NCI-H446 treated with DMSO at 0.1 percent for 48 hours (cell line): ENCODE measurements at regions not wholly inside any gene's neighbourhood (a gene's known extent, or its start where the extent isn't known, plus 50 kb on each side); places are given as distances from the start of the nearest gene placed in this dataset.

Source experiments
- DNase-seq: peaks from one replicate; lab custom pipeline; 2025; lab: John Stamatoyannopoulos, UW

DNA sequence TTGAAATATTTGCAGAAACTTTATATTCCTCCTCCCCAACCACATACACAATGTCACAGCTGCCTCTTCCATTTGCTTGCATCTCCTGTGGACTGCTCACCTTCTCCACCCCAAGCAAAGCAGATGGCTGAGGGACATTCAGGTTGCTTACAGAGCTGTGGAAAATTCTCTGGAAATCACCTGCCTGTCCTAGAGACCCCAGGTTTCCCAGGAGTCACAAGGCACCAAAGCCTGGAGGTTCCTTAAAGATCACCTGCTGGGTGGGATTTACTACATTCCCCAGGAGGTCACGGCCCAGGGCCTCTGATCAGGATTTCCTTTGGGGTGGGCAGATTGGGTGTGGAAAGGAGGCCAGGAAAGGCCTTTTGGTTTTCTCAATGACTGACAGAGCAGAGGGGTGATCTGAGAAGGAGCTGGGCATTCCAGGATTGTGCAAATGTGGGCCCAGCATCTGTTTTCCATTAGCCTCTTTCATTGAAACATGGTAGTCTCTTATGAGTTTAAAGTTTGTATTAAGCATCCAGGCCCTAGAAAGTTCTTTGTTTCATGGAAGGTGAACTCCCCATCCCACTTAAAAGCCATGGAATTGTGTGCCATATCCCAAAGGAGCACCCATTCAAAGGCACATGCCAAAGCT lies 410.7 kb upstream of the TNP1 start:
- no peak for DNase-seq

DNA sequence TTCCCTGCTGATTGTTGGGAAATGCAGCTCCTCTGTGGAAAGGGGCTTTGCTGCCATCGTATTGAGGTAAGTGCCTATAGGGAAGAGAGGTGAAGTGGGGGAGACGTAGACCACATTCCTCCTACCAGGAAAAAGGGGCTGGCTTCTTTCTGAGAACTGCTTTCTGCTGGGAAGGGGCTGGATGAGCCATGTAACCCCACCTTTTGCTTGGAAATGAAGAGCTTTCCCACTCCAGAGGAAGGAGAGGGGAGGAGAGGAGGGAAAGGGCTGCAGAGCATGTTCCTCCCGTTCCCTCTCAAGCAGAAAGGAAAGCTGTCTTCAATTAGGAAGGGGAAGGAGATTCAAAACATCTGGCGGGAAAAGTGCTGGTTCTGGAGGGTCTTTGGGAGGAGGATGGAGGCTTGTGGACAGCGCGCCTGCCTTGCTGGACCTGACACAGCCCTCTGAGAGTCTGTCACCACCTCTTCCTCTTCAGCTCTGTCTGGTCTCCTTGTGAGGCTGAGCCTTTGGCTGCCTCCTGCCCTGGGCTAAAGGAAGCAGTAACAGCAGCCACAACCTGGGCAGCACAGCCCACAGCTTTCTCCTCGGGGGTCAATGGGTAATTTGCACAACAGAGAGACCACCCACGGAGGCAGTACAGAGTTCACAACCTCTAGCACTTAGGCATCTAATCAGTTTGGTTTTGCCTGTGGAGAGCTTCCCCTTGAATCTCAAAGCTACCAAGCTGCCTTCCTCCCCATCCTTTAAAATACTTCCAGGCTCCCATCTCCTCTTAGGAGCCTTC lies 410.0 kb upstream of the TNP1 start:
- DNase-seq, result no peak

DNA sequence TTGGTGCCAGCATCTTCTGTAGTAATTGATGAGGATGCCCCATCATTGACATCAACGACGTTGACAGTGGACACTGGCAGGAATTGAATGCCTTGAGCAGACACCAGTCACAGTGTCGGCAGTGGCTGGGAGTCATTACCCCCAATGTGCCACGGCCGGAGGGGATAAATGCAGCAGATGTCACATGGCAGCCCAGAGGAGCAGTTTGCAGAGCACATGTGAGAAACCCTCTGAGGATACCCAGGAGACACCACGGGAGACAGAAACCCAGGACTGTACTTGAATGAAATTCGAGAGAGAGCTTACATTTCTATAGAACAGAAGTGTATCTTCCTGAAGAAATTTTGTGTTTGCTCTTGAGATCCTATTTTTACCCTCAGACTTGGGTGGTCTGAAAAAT lies 409.1 kb upstream of the TNP1 start:
- no peak for DNase-seq

DNA sequence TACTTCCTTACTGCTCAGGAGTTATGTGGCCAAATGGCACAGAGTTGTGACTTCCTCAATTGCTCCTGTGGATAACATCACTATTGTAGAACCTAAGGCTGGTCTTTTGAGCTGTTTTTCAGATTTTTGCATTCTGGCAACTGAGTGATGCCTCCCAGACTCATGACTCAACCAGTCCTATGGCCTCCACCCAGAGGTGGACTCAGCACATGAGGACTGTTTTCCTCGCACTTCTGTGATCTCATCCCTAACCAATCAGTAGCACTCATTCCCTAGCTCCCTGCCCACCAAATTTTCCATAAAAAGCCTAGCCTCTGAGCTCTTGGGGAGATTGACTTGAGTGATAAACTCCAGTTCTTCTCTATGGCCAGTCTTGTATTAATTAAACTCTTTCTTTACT lies 407.9 kb upstream of the TNP1 start:
- DNase-seq, result no peak

DNA sequence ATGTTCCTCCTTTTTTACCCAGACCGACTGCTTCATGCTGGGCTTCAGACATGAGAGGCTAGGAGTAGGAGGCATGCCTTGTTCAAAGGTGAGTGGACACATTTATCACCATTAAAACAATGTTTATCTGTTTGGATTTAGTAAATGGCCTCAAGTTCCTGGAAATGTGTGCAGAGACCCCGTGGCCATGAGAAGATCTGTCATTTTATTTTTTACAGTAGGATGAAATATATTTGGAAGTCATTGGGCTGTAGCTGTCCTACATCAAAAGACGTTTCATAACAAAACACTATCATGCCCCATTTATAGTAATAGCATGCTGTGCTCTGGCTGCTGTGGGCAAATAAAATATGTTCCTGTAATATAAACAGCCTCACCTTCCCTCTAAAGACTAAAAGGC lies 403.9 kb upstream of the TNP1 start:
- DNase-seq, result no peak

DNA sequence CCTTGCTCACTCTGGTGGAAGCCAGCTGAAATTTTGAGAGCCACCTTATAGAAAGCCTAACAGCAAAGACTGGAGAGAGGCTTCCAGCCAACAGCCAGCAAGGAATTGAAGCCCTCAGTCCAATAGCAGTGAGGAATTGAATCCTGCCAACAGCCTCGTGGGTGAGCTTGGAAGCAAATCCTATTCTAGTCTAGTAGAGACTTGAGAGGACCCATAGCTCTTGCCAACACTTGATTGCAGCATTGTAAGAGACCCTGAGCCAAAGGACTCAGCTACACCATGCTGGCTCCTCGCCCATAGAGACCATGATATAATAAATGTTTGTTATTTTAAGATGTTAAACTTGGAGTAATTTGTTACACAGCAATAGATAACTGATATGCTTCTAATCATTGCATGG lies 403.0 kb upstream of the TNP1 start:
- peak; percentile 95 for DNase-seq

DNA sequence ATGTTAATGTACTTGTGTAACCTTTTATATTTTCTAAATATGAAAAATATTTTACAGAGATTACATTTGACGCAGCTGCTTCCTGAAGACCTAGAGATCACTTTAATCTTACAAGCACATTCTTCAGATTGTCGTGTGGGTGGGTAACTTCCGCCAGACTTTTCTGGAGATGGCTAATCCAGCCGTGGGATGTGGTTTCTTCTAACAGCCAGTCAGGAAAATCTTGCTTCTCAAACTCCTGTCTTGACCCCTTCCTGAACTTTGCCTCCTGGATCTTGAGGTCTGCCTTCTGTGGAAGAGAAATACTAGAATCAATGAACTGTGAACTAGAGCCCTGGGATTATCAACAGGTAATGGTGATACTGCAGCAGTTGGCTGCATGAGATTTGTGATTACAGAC lies 401.6 kb upstream of the TNP1 start:
- DNase-seq, result no peak

DNA sequence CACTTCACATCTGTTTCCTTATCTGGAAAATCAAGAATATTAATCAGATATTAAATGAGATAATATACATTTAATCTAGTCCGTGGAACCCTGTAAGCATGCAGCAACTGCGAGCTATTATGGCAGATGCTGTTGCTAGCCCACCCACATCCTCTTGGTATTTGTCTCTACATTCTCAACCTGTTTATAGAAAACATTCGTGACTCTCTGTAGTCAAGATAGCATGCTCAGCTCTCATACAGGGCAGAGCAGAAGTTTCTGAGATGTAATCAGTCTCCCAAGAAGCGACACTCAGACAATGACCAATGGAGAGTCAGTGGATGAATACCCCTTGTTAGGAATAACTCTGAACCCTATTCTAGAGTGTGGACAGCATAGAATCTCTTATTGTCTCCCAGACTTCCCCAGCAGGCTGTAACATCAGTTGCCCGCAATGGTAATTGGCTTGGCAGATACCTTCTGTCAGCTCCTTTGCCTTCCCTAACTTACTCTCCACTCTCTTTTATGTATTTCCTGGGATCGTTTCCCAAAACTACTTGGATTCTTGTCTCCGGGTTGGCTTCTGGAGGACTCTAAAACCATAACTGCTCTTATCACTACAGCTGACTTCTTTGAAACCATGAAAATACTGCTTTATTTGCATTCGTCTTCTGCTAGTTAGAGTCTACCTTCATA lies 400.7 kb upstream of the TNP1 start:
- DNase-seq, result no peak

DNA sequence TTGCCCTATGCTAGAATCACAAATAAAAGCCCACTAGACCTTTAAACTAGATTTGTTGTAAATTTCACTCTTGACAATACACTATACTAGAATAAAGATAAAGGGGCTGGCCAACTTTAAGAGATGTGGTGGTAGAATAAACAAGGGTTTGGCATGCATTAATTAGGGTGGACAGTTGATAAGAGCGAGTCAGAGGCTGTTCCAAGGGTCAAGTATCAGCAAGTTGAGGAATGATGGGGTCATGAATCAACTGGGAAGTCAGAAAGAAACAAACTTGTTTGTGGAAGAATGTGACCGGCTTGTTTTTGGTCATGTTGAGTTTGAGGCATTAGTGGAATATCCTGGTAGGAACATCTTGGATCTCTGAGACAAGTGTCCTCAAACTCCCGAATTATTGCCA lies 398.3 kb upstream of the TNP1 start:
- DNase-seq, result no peak

DNA sequence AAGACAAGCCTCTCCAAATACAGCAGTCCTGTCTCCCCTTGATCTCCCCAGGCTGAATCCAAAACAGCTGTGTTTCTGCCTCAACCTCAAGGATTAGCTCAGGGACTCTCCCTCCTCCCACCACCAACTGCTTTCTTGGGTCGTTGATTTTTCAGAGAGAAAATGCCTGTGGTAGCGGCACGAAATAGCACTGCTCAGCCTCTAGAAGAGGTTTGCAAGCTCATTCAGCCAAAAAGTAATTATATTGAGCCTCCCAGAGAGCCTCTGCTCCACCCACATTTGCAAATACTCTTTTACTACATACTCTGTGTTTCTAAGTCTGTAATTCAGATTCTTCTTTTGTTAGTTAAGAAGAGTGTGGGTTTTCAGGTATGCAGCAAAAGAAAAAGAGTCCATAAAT lies 396.4 kb upstream of the TNP1 start:
- DNase-seq, result no peak

DNA sequence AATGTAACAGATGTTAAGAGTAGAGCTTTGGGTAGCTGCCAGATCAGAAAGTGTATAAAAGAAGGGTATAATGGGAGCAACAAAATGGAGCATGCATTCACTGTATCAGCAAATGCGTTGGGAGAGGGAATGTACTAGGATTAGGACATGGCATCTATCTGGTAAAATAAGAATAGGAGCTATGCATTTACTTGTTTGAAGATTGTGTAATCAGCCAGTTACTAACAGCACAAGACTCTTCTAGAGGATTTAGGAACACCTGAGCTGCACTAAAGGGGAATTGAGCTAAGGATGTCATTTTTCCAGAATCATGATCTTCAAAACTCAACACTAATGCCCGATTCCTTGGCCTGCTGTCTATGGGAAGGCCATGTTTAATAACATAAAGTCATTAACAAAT lies 394.2 kb upstream of the TNP1 start:
- no peak for DNase-seq

DNA sequence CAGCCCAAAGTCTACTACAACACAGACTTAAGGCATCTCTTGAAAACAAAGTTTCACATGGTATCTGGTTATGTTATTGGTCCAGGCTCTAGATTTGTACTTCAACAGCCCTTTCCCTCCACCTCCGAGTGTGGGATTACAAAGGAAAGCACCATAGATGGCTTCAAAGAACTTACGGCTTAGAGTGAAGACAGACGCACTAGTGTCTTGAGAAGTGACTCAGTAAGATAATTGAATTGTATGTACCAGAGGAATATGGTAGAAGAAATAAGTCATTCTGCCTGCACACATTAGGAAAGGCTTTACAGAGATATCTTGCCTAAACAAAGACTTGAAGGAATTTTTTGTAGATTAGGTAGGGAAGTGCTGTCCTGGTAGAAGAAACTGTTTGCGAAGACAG lies 392.3 kb upstream of the TNP1 start:
- DNase-seq, result no peak

DNA sequence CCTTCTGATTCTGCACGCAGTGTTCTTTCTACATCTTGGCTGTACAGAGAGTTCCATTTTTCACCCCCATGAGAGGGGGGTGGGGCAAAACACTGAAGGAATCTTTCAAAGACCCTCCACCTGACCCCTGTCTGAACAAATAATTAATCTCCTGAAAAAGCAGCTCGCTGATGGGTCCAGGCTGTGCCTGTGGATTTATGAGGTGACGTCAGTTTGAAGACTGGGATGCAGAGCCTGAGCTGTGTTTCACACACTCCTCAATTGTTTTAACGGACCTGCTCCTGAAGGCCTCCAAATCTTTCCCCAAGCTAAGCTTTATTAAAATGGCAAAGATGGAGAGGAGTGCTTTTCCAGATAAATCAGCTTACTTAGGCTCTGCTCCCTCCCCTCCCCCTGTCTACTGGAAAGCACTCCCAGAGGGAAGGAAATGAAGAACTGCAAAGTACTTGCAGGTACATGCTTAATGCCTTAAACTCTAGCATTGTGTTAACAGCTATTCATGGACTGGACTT lies 390.2 kb upstream of the TNP1 start:
- DNase-seq, result no peak

DNA sequence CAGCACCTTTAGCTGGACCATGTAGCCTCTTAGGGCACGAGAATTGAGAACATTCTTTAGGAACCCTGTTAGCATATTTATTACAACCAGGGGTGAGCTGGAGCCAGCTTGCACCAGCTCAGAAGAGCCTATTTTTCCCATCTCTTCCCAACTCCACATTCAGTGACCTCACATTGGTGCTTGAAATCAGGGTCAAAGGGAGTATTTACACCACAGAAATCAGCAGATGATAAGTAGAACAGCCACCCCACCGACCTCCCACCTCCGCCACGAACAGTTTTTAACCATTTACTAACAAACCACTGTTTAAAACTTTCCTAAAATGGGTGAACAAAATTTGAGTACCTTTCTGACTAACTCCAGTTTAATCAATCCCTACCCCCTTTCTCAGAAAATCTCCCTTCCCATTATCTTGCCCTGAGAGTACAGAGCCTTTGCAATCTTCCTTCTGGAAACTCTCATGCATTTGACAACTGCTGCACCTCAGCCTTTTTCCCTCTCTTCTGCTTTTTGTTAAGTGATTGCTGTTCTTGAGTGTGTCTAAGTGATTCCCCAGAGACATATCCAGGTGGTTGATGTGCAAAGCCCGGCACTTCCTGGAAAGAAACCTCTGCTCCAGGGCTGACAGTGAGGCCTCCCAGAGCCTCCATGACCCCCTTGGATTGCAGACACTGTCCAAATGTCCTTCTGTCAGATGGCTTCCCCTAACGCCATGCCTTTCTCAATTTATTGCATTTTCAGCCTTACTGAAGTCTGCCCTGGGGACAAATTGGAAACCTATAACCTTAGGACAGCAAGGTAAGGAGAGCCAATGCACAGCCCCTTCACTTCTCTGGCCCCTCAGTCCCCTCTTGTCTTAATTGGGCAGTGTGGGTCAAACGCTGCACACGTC lies 389.5 kb upstream of the TNP1 start:
- no peak for DNase-seq

DNA sequence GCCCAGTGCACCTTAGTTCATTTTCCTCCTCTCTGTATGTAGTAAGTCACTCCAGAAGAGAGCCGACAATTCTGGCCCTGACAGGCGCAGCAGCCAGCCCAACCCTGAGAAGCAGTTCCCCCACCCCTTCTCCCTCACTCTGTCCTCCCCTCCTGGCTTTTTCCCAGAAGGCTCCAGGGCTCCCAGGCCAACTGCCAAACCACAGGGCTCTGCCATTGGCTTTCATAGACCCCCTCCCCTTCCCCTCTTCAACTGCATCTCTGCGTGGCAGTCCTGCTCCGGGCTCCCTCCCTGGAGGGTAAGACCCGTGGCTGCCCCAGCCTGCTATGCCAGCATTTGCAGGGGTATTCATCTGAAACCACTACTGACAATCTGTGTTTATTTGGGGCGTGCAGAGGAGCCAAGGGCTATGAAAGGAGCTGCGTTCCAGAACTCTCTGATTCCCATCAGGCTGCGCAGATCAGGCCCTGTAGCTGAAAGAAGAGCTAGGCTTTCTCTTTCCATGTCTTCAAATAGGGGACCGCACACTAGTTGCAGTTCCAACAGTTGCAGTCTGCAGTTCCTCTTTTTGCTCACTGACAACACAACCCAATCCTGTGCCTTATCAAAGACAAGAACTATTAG lies 388.6 kb upstream of the TNP1 start:
- DNase-seq, result peak; percentile 92

DNA sequence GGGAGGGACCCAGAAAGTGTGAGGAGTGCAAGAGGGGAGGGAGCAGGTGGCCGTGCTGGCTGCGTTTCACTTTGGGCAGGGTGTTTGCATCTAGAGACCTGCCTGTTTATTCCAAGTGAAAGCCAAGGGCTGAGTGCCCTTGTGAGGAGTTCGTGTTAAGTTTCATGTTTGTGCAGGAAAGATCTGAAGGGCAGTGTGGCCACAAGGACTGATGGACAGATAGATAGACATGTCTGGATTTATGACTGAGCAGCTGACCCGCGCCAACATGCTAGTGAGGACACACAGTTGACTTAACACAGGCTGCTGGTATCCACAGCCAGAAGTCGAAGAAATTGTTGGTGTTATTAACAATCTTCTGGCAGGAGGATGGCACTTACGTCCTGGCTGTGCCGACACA lies 387.6 kb upstream of the TNP1 start:
- DNase-seq, result peak; percentile 39

DNA sequence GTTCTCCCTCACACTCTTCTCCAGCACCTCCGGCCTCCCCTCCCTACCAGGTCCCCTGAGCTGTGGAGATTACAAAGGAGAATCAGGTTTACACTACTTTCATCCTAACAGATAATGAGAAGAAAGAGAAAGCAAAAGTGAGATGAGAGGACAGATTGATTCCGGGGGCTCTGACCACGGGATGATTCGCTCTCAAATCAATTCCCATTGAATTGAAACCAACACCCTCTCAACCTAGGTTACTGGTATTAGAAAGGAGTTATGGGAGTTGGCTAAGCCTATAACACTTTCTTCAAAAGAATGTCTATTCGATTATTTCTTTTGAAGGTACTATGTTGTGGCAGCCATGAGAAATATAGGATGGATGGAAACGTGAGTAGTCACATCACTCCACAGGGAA lies 386.2 kb upstream of the TNP1 start:
- no peak for DNase-seq

DNA sequence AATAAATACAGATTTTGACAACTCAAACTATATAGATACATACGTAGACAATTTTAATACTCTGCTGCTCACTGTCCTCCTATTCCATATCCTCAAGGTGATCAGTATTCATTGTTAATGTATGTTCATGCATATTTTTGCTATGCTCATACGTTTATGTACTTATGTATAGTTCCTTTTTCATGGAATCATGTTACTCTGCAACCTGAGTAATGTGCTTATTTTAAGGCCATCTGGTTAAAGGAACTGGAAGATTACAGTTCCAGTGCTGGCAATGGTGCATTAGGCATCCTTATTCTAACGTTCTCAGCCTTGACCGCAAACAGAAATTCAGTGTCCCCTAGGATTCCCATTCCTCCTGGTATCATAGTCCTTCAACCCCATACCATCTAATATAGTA lies 385.0 kb upstream of the TNP1 start:
- DNase-seq, result no peak

DNA sequence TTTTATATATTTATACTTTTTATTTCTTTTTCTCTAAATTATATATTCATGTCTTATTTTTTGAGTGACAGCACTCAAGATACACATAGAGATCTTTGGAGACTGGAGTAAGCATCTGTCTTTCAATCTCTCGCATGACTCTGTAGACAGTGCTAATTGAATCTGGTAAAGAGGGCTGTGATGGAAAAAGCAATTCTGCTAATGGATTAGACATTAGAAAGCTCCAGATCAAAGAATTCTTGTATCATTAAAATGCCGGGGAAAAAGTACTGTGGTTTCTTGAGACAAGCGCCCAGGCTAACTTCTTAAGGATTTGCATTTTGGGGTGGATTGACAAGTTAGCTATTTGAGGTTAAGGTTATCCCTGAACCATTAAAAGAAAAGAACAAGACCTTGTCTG lies 383.1 kb upstream of the TNP1 start:
- DNase-seq, result no peak

DNA sequence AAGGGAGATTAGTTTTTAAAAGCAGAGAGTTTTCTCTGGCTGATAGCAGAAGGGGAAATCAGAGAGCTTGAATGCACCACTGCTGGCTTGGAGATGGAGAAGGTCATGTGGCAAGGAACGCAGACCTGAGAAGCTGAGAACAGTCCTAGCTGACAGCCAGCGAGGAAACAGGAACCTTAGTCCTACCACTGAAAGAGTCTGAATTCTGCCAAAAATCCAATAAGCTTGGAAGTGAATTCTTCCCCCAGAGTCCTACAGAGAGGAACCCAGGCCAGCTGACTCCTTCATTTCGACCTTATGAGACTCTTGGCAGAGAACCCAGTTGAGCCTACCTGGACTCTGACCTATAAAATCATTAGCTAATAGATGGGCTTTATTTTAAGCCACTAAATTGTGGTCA lies 371.9 kb upstream of the TNP1 start:
- no peak for DNase-seq

DNA sequence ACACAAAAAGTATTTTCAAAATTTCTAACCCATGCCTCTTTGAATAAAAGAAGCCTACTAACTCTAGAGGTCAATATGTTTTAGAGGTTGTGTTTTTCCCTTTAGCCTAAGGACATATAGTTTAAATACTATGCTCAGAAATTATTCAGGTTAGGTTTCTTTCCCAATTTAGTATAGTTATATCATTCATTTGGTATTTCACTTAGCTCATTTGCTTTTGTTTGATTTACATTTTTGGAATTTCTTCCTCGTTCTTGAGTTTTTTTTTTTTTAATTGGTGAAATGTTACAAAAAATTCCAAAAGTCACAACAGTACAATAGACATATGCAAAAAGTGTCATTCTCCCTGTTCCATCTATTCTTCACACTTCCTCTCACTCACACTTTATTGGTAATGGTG lies 371.3 kb upstream of the TNP1 start:
- no peak for DNase-seq

DNA sequence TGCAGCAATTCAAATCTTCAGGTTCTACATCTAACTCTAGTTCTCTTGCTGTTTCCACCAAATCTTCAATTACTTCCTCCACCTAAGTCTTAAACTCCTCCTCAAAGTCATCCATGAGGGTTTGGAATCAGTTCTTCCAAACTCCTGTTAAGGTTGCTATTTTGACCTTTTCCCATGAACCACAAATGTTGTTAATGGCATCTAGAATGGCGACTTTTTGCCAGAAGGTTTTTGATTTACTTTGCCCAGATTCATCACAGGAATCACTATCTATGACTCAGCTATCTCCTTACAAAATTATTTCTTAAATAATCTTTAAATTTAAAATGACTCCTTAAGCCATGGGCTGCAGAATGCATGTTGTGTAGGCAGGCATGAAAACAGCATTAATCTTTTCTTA lies 368.9 kb upstream of the TNP1 start:
- DNase-seq, result no peak
